GM19397 (cell line): ENCODE measurements at regions not wholly inside any gene's neighbourhood (a gene's known extent, or its start where the extent isn't known, plus 50 kb on each side); places are given as distances from the start of the nearest gene placed in this dataset.
"Not testable (repeated sequence)": the region's sequence is repeated elsewhere in the genome, so short reads cannot be mapped to it uniquely, and the experiment has no call there.

Experiments
- ATAC-seq: cut with Tn5 transposase; IDR thresholded peaks from one replicate; pipeline ENCODE4 v1.9.1; 2021; ENCODE audit warnings: mild to moderate bottlenecking, moderate library complexity; ENCODE audit not compliant: unreplicated experiment

DNA sequence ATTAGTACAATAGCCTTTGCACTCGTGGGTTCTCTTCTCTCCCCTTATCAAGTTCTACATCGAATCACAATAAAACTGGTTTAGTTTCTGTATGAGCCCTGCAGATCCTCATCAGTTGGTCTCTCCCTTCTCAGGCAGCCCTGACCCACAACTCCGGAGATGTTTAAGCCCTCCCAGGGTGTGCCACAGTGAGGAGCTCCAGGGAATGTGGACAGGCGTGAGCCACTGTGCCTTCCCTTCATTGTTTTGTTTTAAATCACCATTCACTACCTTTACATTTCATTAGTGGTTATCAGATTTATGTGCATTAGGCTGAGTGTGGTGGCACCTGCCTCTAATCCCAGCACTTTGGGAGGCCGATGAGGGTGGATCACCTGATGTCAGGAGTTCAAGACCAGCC is 133.2 kb downstream of the LARP7 start:
- ATAC-seq: no peak

DNA sequence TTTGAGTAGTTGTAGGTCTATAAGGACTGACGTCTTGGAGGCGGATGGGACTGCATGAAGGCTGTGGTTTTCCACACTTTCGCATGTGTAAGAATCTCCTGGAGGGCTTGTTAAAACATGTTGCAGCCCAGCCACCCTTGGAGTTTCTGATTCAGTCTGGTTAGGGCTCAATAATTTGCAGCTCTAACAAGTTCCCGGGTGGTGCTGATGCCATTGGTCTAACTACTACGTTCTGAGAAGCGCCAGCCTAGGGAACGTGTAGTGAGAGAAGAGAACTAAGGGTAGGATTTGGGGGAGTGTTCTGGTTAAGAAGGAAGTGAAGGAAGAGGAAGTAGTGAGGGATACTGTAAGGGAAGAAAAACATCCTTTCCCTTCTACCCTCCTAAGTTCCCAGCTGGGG is 138.9 kb downstream of the LARP7 start:
- no peak for ATAC-seq

GRCh38 chr4:112776535-112776934 is 139.6 kb downstream of the LARP7 start:
- no peak for ATAC-seq

DNA sequence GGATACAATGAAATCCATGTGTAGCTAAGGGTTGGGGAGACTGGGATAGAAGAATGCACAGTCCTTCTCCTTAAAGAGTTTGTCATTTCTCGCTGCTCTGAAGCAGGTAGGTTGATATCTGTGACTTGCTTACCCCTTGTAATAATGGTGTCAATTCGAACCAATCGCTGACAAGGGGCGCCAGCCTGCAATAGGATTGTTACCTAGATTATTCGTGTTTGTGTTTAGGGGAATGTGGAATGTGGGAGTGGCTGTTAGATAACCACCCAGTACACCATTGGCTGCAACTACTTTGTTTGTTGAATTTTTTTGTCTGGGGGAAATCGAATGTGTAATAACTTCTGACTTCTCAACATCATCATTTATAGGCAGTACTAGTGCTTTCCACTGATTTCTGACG is 141.6 kb downstream of the LARP7 start:
- no peak for ATAC-seq

DNA sequence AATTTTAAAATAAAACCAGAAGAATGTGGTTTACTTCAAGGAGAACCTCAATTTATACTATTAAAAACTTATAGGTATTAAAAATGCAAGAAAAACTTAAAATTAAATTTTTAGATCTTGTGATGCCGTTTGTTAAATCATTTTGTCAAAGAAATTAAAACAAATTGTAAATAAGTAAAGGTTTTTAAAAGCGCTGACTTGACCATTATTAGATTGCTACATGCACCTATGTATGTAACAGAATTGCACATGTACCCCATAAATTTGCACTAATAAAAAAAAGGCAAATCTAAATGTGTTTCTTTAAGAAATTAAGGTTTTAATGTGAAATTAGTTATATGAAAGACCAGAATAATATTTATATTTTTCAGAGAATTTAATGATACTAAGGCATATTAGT is 156.1 kb downstream of the LARP7 start:
- no peak for ATAC-seq

- no peak for ATAC-seq
Observed at GRCh38 chr4:112800001-112800400, 163.1 kb downstream of the LARP7 start.

DNA sequence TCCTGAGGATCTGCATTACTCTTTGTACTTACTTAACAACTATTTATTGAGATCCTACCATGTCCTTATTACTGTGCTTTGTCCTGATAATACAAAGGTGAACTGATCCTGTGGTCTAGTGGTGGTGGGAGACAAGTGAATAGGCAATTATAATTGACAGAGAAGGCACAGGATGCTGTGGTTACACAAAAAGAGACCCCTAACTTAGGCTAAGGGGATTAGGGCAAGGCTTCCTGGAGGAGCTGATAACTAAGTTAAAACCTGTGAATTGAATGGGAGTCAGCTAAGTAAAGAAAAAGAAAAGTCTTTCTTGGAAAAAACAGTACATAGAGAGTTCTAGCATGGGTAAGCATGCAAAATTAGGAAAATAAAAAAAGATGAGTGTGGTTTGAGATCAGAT is 164.4 kb downstream of the LARP7 start:
- ATAC-seq: no peak

- ATAC-seq: no peak
Observed at GRCh38 chr4:112802780-112803179, 165.8 kb downstream of the LARP7 start.

DNA sequence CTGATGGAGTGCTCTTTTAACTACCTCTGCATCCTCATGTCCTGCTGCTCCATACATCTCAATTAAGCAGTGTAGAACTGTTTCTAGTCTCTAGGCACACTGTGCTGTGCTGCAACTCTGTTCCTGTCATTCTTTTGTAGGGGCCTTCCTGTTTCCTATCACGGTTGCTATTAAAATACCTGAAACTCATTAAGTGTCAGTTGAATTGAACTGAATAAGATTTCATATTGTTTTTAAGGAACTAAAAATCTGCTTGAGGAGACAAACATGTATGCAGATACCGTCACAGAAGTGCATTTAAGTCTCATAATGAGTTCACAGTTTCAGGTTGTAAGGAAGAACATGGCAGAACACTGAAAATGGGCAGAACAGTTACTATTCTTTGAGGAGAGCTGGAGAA is 170.1 kb downstream of the LARP7 start:
- ATAC-seq: no peak

- no peak for ATAC-seq
Observed at GRCh38 chr4:112808001-112808400, 171.1 kb downstream of the LARP7 start.

DNA sequence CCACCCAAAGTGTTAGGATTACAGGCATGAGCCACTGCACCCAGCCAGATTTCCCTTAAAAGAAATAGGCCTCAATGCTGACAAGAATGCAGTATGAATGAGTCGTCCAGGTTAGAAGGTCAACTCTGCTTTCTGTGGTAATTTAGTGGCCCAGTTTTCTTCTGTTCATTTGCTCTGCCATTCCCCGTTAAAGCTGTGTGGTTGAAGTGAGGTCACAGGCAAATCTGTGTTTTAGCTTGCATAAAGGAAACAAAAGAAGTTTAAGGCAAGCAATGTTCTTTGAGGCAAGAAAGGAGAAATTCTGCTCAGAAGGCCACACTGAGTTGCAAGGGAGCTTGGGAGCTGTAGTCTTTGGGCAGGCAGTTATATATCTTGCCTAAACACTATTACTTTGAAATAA is 176.8 kb downstream of the LARP7 start:
- ATAC-seq: peak; percentile 37

- ATAC-seq: peak; percentile 93
Observed at GRCh38 chr4:112817933-112818593, 181.1 kb downstream of the LARP7 start.

- peak; percentile 30 for ATAC-seq
Observed at GRCh38 chr4:112818594-112818965, 181.6 kb downstream of the LARP7 start.

DNA sequence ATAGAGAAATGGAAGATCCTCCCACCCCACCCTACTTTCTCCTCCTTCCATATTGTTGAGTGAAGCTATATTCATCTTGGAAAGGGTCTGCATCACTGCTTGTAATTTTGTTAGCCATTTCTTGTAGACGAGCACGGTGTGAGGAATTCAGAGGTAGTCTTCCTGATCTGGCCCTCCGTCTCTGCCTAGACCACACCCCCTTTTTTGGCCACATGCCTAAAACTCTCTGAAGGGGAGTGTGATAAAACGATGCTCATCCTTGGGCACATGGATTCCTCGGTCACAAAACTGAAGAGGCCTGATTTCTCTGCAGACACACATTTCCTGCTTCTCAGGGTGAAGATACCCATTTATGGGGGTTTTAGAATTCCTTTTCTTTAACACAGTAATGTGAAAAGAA is 182.8 kb downstream of the LARP7 start:
- ATAC-seq: no peak

GRCh38 chr4:112823156-112823555 is 186.2 kb downstream of the LARP7 start:
- ATAC-seq: no peak

- ATAC-seq: no peak
Observed at GRCh38 chr4:112823606-112824005, 186.7 kb downstream of the LARP7 start.

DNA sequence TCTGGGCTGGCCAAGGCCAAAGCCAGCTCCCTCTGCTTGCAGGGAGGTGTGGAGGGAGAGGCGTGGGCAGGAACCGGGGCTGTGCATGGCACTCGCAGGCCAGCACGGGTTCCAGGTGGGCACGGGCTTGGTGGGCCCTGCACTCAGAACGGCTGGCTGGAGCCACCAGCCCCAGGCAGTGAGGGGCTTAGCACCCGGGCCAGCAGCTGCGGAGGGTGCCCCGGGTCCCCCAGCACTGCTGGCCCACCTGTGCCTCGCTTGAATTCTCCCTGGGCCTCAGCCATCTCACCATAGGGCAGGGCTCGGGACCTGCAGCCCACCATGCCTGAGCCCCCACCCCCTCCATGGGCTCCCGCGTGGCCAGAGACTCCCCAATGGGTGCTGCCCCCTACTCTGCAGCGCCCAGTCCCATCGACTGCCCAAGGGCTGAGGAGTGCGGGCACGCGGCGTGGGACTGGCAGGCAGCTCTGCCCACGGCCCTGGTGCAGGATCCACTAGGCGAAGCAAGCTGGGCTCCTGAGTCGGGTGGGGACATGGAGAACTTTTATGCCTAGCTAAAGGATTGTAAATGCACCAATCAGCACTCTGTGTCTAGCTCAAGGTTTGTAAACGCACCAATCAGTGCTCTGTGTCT is 193.9 kb downstream of the LARP7 start:
- no peak for ATAC-seq

DNA sequence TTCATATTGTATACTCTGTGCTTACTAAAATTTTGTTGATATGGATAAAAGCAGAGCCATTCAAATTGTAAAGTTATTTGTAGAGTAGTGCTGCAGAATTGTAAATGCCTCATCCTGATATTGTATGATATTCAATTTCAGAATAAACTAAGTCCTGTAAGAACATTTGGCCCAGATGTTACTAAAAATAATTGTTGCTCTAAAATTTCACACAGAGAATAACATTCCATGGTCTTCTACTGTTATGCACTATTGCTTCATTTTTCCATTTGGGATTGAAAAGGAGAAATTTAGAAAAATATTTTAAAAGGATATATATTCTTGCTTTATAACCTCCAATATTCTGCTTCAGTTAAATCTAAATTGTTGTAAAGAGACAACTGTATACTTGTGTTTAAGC is 195.6 kb downstream of the LARP7 start:
- ATAC-seq: no peak

GRCh38 chr4:112836895-112837294 is 200.0 kb downstream of the LARP7 start:
- no peak for ATAC-seq

GRCh38 chr4:112838015-112838414 is 201.1 kb downstream of the LARP7 start:
- ATAC-seq: not testable (repeated sequence)

DNA sequence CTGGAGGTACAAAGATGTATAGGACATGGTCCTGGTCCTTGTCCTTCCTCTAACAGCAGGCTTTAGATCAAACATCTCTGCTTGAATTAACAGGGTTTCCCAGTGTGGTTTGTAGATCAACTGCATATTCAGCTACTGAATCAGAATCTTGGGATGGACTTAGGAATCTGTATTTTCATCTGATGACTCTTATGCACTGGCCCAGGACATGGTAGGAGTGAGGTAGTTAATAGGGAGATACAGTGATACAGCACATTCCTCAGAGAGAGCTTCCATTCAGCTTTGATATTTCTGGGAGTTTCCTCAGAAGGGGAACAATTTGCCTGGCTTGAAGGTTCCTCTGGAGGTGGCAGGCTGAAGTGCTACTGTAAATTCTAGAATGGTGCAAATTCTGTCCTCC is 203.1 kb downstream of the LARP7 start:
- ATAC-seq: no peak

- no peak for ATAC-seq
Observed at GRCh38 chr4:112840619-112841018, 203.7 kb downstream of the LARP7 start.

GRCh38 chr4:112842513-112842912 is 205.6 kb downstream of the LARP7 start:
- ATAC-seq: no peak
